Testis (tissue), 2 donors: ENCODE measurements at regions not wholly inside any gene's neighbourhood (a gene's known extent, or its start where the extent isn't known, plus 50 kb on each side); places are given as distances from the start of the nearest gene placed in this dataset.

Source experiments
- DNase-seq: peaks from one replicate; pipeline ENCODE4 v3.0.0-alpha.2; 2019
- H3K27ac ChIP-seq, 2 donors: fragments of 200-600 bp; sonication (generic); one replicate each; pipeline ENCODE4 v1.5.1; 2019
- H3K27me3 ChIP-seq: fragments of 200-600 bp; sonication (generic); one replicate; pipeline ENCODE4 v1.5.1; 2019
- H3K36me3 ChIP-seq: fragments of 200-600 bp; sonication (generic); one replicate; pipeline ENCODE4 v1.5.1; 2017; ENCODE audit warnings: low read depth; ENCODE audit errors: missing control alignments
- H3K4me1 ChIP-seq: fragments of 200-600 bp; sonication (generic); one replicate; pipeline ENCODE4 v1.5.1; 2019
- H3K4me3 ChIP-seq, 2 donors: fragments of 200-600 bp; sonication (generic); one replicate each; pipeline ENCODE4 v1.5.1; 2017 to 2019
- H3K9me3 ChIP-seq: fragments of 200-600 bp; sonication (generic); one replicate; pipeline ENCODE4 v1.5.1; 2017
- POLR2A ChIP-seq: fragments of 450-650 bp; IDR thresholded peaks from one replicate; pipeline ENCODE4 v1.6.1; 2017; ENCODE audit warnings: antibody characterized with exemption, mild to moderate bottlenecking, moderate library complexity
- WGBS, 2 donors: methylation state at CpG; one replicate each; pipeline ENCODE4 v1.1.5; 2018; 5-methylcytosine and 5-hydroxymethylcytosine counted together
- intact Hi-C: fragments of 100-400 bp; cut with DNase I; formaldehyde crosslinking; loops from one replicate; pipeline ENCODE4 v1.15.1; 2023; ENCODE audit warnings: low total_unique reads
- TF ChIP-seq, protein P1 (sequence below), 3 experiments: fragments of 450-650 bp in 2 of 3; fragments of 200-600 bp in 1 of 3; sonication (generic) in 1 of 3; IDR thresholded peaks; one replicate each; pipeline ENCODE4 v1.5.1; 2016 to 2019; ENCODE audit warnings: antibody characterized with exemption in 3 of 3, mild to moderate bottlenecking in 2 of 3, moderate library complexity in 1 of 3

DNA sequence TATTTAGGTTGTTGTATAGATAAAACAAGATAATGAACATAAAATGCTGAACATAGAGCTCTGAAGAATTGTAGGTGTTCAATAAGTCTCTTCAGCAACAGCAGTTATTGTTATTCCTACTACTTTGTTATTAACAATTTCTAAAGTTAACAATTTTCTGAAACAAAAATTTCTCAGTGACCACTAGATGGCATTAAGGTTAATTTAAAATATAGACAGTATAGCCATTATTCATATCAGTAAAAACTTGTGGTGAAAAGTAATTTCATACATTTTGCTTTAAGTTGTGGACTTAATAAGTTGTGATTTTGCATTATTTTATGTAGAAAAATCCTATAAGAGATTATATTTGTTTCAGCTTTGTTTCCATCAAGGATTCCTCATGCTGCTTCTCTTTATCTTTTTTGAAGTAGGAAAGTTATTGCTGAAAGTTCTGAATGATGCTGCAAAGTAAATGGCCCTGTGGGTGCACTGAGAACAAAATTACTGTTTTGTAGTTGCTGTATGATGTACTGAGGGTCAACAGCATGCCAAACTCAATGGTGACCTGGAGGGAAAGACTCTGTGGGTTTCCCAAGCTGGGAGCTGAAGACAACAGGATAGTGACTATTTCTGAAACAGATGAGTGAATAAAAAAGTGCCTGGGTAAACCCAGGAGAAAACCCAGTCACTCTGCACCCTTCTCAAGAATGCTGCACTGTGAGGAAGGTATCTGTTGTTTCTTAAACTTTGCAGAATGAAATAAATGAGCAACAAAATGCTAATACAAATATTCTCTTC lies 253.6 kb downstream of the KIF20B start:
- Histone ChIP-seq H3K36me3 (no peaks in the 10 kb centered on the region), H3K4me1 (no peaks in the 10 kb centered on the region), H3K27ac (no peak overlapping the region), H3K27me3 (no peaks in the 10 kb centered on the region), H3K4me3 (no peak overlapping the region), H3K9me3 (no peaks in the 10 kb centered on the region)
- DNase-seq = no peak
- intact Hi-C loops = no loop called here
- TF ChIP-seq POLR2A = no peak
- TF ChIP-seq, protein P1, sequence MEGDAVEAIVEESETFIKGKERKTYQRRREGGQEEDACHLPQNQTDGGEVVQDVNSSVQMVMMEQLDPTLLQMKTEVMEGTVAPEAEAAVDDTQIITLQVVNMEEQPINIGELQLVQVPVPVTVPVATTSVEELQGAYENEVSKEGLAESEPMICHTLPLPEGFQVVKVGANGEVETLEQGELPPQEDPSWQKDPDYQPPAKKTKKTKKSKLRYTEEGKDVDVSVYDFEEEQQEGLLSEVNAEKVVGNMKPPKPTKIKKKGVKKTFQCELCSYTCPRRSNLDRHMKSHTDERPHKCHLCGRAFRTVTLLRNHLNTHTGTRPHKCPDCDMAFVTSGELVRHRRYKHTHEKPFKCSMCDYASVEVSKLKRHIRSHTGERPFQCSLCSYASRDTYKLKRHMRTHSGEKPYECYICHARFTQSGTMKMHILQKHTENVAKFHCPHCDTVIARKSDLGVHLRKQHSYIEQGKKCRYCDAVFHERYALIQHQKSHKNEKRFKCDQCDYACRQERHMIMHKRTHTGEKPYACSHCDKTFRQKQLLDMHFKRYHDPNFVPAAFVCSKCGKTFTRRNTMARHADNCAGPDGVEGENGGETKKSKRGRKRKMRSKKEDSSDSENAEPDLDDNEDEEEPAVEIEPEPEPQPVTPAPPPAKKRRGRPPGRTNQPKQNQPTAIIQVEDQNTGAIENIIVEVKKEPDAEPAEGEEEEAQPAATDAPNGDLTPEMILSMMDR (IDR thresholded peaks at IDR 0.05) = peak in 1 of 3 experiments; percentile 41

DNA sequence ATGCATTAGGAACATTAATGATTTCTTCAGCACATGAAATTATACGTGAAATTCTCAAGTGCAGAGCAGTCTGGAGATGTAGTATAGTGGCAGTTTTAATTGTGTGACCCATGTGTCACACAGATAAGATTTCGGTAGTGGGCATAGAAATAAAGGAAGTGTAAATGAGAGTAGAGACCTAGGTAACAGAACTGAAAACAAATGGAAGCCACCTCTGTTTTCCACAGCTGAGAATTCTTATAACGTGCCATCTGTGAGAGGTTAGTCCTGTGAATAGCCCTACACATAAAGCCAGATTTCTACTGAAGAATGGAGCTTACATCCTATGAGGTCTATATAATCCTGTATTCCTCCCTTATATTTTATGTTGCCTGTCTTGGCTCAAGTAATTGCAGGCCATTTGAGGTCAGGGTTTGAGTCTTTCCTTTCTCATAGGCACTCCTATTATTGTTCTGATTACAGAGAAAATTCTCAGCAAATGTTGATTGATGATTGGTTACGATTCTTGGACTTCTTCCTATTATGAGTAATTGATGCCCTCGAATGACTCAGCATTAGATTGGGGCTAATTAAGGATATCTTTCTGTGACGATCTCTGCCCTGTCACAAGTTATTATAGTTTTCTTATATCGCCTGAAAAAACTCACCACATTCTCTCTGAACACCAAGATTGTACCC lies 258.2 kb downstream of the KIF20B start:
- WGBS, 2 donors = 75 to 78% methylated on average over 7 of the region's 7 CpGs
- Histone ChIP-seq H3K4me3 (no peak overlapping the region), H3K9me3 (no peaks in the 10 kb centered on the region), H3K36me3 (no peaks in the 10 kb centered on the region), H3K4me1 (no peaks in the 10 kb centered on the region), H3K27me3 (no peaks in the 10 kb centered on the region), H3K27ac (no peak overlapping the region)
- no peak for DNase-seq
- intact Hi-C loops = no loop called here
- TF ChIP-seq POLR2A = no peak
- TF ChIP-seq, protein P1 (IDR thresholded peaks at IDR 0.05) = no peak

DNA sequence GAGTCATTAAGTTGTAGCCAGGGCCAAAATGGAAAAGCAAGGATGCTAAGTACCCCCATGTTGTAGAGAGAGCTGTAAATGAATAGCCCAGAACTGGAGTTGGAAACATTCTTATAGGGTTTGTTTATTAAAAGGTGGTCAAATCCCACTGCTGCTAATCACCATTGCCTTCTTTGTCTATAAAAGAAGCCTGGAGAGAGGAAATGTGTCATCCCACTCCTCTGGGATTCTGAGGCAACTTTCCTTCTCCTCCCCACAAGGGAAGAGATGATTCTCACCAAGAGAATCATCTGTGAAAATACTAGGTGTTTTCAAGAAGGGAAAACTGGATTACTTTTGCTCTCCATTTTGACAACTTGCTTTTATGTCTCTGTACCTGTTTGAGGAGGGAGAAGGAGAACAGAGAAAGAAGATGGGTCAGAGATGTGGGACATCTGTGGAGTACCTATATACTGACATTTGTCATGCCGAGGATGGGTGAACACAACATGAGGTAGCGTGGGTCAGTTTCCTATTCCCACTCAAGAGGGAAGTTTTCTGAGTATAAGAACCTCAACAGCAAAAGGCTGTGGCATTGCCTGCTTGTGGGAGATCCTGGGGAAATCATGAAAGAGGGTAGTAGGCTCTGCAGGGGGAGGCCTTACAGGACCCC lies 262.2 kb downstream of the KIF20B start:
- no peaks in the 10 kb centered on the region for H3K36me3 ChIP-seq
- no peak for TF ChIP-seq POLR2A
- TF ChIP-seq, protein P1 (IDR thresholded peaks at IDR 0.05) = no peak
- 96% methylated on average over 2 of the region's 2 CpGs for WGBS, 2 donors

DNA sequence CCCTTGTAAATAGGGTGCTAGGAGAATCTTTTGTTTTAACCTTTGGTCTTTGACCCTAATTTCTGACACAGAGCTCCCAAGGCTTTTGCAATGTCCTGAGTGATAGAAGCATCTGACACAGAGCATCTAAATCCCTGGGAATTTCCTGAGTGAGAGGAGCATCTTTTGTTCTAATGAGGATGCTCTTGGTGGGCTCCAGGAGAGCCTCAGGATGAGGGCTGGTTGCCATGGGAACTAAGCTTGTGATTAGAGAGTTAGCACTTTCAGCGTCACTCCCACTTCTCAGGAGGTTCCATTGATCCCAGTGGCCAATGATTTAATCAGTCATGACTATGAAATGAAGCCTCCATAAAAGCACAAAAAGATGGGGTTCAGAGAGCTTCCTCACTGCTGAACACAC lies 264.8 kb downstream of the KIF20B start:
- Histone ChIP-seq H3K27me3 (no peaks in the 10 kb centered on the region), H3K27ac (no peak overlapping the region), H3K36me3 (no peaks in the 10 kb centered on the region), H3K9me3 (no peaks in the 10 kb centered on the region), H3K4me3 (no peak overlapping the region), H3K4me1 (no peaks in the 10 kb centered on the region)
- intact Hi-C loops = no loop called here
- WGBS, 2 donors = 62 to 82% methylated on average over 1 of the region's 1 CpG
- no peak for DNase-seq
- TF ChIP-seq, protein P1 (IDR thresholded peaks at IDR 0.05) = no peak
- no peak for TF ChIP-seq POLR2A

More for the DNA sequence above, 262.2 kb downstream of the KIF20B start:
- H3K27ac ChIP-seq = no peak overlapping the region
- DNase-seq = no peak
- H3K4me3 ChIP-seq = no peak overlapping the region
- no peaks in the 10 kb centered on the region for H3K9me3 ChIP-seq
- H3K27me3 ChIP-seq = no peaks in the 10 kb centered on the region
- intact Hi-C loops = no loop called here
- no peaks in the 10 kb centered on the region for H3K4me1 ChIP-seq
